SKM-1 (cell line): ENCODE measurements at regions not wholly inside any gene's neighbourhood (a gene's known extent, or its start where the extent isn't known, plus 50 kb on each side); places are given as distances from the start of the nearest gene placed in this dataset.
"Not testable (repeated sequence)": the region's sequence is repeated elsewhere in the genome, so short reads cannot be mapped to it uniquely, and the experiment has no call there.

Experiments used
- DNase-seq: peaks from one replicate; lab custom pipeline; 2025; ENCODE audit not compliant: unreplicated experiment; lab: John Stamatoyannopoulos, UW

GRCh38 chr5:28296254-28297013 is 1258.0 kb upstream of the CDH9 start:
- no peak for DNase-seq

- DNase-seq: not testable (repeated sequence)
These were observed 1248.6 kb upstream of the CDH9 start for GRCh38 chr5:28287021-28287420.

DNA sequence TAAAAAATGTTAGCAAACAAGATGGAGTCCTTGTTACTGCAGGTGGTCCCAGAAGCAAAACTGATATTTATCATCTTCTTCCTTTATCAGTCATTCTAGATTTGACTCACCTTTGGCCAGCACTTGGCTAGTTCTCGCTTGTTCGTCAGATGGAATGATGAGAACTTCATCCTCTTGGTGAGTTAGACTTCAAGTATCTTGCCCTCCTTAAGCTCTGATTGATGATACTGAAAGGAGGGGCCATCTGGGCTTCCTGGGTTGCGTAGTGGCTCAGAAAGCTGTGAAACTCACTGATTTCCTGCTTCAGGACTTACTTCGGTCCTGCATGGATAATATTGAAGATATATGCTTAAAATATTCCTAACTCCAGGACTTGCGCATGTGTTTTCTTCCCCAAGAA is 1248.2 kb upstream of the CDH9 start:
- DNase-seq: no peak

GRCh38 chr5:28284788-28285187 is 1246.4 kb upstream of the CDH9 start:
- DNase-seq: no peak

DNA sequence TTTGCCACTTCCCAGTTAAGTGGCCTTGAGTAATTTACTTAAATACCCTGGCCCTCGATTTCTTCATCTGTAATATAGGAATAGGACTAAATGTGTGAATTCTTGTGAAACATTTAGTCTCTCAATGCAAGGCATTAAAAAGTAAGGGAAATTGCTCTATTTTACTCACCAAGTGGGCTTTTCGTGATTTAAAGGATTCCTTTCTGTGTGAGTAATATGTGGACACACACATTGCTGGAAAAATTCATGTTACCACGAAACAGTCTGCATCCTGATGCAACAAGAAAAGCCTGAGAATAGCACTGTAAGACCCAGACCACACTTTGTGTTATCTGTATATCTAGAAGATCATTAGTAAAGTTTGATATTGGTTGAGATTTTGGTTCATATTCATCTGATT is 1243.0 kb upstream of the CDH9 start:
- no peak for DNase-seq

- DNase-seq: no peak
These were observed 1237.5 kb upstream of the CDH9 start for GRCh38 chr5:28275931-28276330.

- no peak for DNase-seq
These were observed 1231.6 kb upstream of the CDH9 start for GRCh38 chr5:28269978-28270377.

DNA sequence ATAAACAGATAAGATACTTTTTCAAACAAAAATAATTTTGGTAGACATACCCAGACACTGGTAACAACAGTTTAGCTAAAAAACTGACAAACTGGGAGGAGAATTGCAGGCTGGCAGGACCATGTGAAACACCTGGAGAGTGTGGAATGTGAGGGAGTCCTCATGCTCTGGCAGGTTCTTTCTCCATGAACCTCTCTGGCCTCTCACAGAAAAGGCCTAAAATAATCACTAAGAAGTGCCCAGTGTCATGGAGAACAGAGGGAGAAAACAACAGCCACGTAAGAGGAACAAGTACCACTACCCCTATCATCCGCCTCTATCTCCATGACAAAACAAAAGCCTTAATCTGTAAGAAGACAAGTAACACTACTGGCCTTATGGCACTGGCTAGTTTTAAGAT is 1227.5 kb upstream of the CDH9 start:
- no peak for DNase-seq

DNA sequence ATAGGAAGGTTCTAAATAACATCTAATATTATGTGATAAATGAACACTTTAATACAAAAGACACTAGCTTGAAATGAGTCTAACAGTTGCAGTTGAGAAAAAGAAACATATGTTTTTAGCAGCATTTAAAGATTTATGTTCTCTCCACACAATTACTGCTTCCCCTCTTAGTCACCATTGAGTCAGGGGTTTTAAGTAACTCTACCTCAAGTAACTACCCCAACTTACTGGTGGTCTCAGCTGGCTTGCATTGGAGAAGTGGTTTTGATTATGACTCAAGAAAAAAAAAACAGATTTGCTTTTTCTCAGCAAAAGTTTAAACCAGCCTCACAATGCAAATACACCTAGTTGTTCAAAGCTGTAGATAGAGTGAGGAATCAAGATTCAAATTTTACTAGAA is 1216.5 kb upstream of the CDH9 start:
- no peak for DNase-seq

DNA sequence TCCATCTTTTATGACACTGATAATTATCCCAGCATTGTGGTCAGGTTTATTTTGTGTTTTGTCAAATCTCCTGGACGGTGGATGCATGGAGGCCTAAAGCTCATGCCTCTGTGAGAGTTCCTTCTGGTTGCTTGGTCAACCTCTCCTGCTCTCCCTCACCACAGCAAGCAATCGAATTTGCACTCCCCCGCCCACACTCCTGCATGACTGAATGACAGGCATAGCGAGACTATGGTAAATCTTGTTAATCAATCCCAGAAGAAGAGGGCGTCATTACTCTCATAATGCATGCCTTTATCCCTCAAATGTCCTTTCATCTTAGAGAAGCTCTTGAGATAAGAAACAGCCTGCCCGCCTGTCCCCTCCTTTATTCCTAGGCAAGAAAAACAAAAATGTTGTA is 1215.0 kb upstream of the CDH9 start:
- DNase-seq: no peak

DNA sequence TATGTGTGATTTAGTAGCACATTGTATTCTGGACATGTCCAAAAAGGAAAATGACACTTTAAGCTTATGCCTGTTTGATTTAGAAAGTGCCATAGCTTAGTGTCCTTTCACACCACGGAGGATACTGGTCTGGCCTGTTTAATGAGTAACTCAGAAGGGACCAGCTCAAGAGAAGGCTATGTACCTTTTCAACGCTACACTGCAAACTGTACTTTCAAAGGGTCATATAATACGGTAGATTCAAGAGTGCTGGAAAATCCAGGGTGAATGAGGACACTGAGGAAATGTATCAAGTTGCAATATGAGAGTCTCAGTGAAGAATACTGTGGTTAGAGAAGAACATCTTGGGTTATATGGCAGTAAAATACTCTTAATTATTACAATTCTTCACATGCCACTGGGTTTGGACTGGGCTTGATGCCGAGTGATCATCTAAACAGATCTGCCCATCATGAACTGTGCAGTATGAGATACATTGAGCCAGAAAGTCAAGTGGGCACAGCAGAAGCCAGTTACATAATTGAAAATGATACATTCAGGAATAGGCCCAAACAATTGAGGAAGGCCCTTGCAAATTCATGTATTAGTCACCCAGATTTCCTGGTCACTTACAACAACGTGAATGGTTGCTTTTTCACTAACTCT is 1211.5 kb upstream of the CDH9 start:
- DNase-seq: no peak

DNA sequence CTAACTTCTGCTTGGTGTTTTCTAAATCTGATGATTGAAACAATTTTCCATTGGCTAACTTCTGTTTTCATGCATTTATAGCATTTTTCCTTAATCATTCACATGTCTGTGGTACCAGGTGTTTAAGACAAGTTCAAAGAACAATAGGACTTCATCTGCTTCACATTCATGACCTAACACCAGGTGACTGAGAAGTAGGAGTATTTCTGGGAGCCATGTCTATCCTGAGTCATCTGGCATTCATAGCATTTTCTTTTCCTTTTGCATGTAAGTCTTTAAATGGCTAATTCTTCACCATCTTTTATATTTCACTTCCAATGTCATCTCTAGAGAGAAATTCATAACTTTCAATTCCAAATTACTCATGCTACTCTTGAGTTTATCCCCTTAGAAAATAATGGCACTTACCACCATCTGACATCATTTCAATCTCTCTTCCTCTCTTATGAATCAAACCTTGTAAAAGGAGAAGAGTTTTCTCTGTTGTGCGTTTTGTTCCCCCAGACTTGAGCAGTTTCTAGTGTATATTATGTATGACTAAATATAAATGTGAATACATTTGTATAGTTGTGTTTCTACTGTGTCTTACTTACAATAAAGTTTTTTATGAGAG is 1196.1 kb upstream of the CDH9 start:
- DNase-seq: no peak

- no peak for DNase-seq
These were observed 1188.0 kb upstream of the CDH9 start for GRCh38 chr5:28226407-28226806.

GRCh38 chr5:28219539-28219938 is 1181.2 kb upstream of the CDH9 start:
- DNase-seq: no peak

DNA sequence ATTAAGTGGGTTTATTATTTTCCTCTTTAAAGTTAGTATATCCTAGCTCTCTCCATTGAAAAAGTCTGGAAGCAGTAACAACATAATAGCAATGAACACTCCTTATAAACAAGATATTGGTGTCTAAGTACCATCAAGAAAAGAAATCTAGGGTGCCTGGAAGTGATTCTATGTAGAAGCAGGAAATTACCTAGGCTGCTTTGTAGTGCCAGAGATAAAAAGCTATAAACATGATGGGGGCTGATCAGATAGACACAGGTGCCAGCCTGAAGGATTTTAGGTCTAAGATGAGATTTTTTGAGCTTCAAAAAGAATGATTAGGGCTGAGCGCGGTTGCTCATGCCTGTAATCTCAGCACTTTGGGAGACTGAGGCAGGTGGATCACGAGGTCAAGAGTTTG is 1179.3 kb upstream of the CDH9 start:
- DNase-seq: no peak

- DNase-seq: no peak
These were observed 1178.6 kb upstream of the CDH9 start for GRCh38 chr5:28216939-28217360.

DNA sequence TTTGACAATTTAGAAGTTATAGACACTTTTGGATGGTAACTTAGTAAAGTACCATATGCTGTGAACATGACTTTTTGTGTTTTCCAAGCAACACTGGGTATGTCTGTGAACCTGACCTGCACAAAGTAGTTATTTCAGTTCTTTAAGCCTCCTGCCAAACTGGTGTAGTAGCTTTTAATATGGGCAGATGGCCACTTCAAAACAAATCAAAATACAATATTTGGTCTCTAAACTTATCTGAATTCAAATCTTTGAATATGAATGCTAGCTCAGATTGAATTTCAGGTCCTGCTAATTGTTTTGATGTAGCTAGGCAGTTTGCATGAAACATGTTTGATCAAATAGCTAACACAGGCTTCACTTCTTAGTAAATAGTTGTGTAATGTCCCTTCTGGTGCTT is 1176.7 kb upstream of the CDH9 start:
- DNase-seq: no peak

- DNase-seq: no peak
These were observed 1175.9 kb upstream of the CDH9 start for GRCh38 chr5:28214292-28214691.

DNA sequence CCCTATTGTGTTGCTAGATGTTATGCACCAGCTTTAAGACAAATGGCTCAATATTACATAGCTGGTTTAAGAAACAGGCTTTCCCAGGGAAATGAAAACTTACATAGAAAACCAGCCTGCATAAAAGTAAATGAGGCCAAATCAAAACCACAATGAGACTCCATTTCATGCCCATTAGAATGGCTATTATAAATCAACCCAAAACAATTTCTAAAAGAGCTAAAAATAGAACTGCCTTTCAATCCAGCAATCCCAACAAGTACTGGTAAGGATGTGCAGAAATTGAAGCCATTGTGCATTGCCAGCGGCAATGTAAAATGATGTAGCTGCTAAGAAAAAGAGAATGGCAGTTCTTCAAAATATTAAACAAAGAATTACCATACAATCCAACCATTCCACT is 1170.0 kb upstream of the CDH9 start:
- DNase-seq: no peak

GRCh38 chr5:28190011-28190410 is 1151.6 kb upstream of the CDH9 start:
- no peak for DNase-seq

DNA sequence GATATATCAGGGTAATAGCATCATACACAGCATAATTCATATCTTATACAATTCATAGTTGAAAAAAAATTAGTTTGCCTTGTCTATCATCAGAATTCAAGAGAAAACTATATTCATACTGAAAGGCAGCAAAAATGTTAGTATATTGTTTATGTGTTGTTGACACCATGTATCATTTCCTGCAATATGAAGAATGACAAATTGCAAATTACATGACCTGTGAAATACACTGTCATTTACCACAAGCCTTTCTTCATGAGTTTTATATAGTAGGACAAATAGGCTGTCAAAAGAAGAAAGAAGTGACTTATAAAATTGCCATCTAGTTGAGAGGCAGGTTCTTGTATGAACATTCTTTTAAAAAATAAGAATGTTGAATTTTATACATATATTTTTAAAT is 1136.3 kb upstream of the CDH9 start:
- DNase-seq: no peak

DNA sequence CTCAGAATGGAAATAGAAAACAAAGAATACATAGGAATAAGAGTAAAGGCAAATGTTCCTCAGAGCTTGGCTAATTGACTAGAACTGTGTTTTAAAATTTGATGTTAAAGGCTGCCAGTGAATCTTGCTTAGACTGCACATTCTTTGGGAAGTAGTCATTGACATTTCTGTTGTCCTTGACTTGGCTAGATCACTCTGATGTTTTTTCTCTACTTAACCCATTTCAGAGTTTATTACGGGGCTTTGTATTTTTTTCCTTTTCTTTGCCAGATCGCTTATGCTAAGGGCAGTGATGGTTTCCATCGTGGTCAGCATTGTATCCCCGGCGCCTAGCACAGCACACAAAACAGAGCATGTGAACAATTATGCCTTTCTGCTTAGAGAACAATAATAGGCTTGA is 1126.7 kb upstream of the CDH9 start:
- DNase-seq: no peak
